ENCODE measurements at regions not wholly inside any gene's neighbourhood (a gene's known extent, or its start where the extent isn't known, plus 50 kb on each side); places are given as distances from the start of the nearest gene placed in this dataset.

- DNase-seq (ENCODE audit: low read depth) = no peak
- TF ChIP-seq CTCF (IDR thresholded peaks at IDR 0.05; ENCODE audit: low read depth, low read length) (no peak), MYC (IDR thresholded peaks at IDR 0.05; ENCODE audit: low read depth, low read length) (no peak), POLR2A (IDR thresholded peaks at IDR 0.05; ENCODE audit: extremely low read depth, insufficient read length) (no peak)
- TF ChIP-seq, protein P1, sequence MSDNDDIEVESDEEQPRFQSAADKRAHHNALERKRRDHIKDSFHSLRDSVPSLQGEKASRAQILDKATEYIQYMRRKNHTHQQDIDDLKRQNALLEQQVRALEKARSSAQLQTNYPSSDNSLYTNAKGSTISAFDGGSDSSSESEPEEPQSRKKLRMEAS (IDR thresholded peaks at IDR 0.05; ENCODE audit: low read depth, low read length) = no peak
- no peak overlapping the region for H3K4me3 ChIP-seq (ENCODE audit: low read depth, low read length)
These were observed 332.4 kb upstream of the MAGEB18 start for GRCh38 chrX:25805744-25806143.

GRCh38 chrX:25807022-25807421 is 331.1 kb upstream of the MAGEB18 start:
- DNase-seq (ENCODE audit: low read depth) = no peak
- no peak overlapping the region for H3K4me3 ChIP-seq (ENCODE audit: low read depth, low read length)
- TF ChIP-seq CTCF (IDR thresholded peaks at IDR 0.05; ENCODE audit: low read depth, low read length) = no peak
- TF ChIP-seq, protein P1 (IDR thresholded peaks at IDR 0.05; ENCODE audit: low read depth, low read length) = no peak
- TF ChIP-seq POLR2A (IDR thresholded peaks at IDR 0.05; ENCODE audit: extremely low read depth, insufficient read length) = no peak
- no peak for TF ChIP-seq MYC (IDR thresholded peaks at IDR 0.05; ENCODE audit: low read depth, low read length)

- no peak overlapping the region for H3K4me3 ChIP-seq (ENCODE audit: low read depth, low read length)
- no peak for DNase-seq (ENCODE audit: low read depth)
- TF ChIP-seq CTCF (IDR thresholded peaks at IDR 0.05; ENCODE audit: low read depth, low read length) = no peak
- no peak for TF ChIP-seq MYC (IDR thresholded peaks at IDR 0.05; ENCODE audit: low read depth, low read length)
- TF ChIP-seq, protein P1 (IDR thresholded peaks at IDR 0.05; ENCODE audit: low read depth, low read length) = no peak
- TF ChIP-seq POLR2A (IDR thresholded peaks at IDR 0.05; ENCODE audit: extremely low read depth, insufficient read length) = no peak
These were observed 327.9 kb upstream of the MAGEB18 start for GRCh38 chrX:25810202-25810601.

GRCh38 chrX:25819879-25820278 is 318.3 kb upstream of the MAGEB18 start:
- no peak overlapping the region for H3K4me3 ChIP-seq (ENCODE audit: low read depth, low read length)
- DNase-seq (ENCODE audit: low read depth) = no peak
- TF ChIP-seq MYC (IDR thresholded peaks at IDR 0.05; ENCODE audit: low read depth, low read length) (no peak), CTCF (IDR thresholded peaks at IDR 0.05; ENCODE audit: low read depth, low read length) (no peak), POLR2A (IDR thresholded peaks at IDR 0.05; ENCODE audit: extremely low read depth, insufficient read length) (no peak)

- TF ChIP-seq, protein P1 (IDR thresholded peaks at IDR 0.05; ENCODE audit: low read depth, low read length) = no peak
- no peak for TF ChIP-seq CTCF (IDR thresholded peaks at IDR 0.05; ENCODE audit: low read depth, low read length)
- no peak for DNase-seq (ENCODE audit: low read depth)
- no peak overlapping the region for H3K4me3 ChIP-seq (ENCODE audit: low read depth, low read length)
These were observed 287.0 kb upstream of the MAGEB18 start for GRCh38 chrX:25851141-25851540.

GRCh38 chrX:25853002-25853479 is 285.1 kb upstream of the MAGEB18 start:
- TF ChIP-seq POLR2A (IDR thresholded peaks at IDR 0.05; ENCODE audit: extremely low read depth, insufficient read length) (no peak), CTCF (IDR thresholded peaks at IDR 0.05; ENCODE audit: low read depth, low read length) (no peak), MYC (IDR thresholded peaks at IDR 0.05; ENCODE audit: low read depth, low read length) (no peak)
- TF ChIP-seq, protein P1 (IDR thresholded peaks at IDR 0.05; ENCODE audit: low read depth, low read length) = no peak
- DNase-seq (ENCODE audit: low read depth) = no peak
- no peak overlapping the region for H3K4me3 ChIP-seq (ENCODE audit: low read depth, low read length)
